GM23338 (cell line): ENCODE measurements at regions not wholly inside any gene's neighbourhood (a gene's known extent, or its start where the extent isn't known, plus 50 kb on each side); places are given as distances from the start of the nearest gene placed in this dataset.

Experiments used
- ATAC-seq: fragments of 200-7000 bp; cut with Tn5 transposase; 3 replicates; pipeline ENCODE4 v1.9.1; 2020
- DNase-seq: peaks from one replicate; pipeline ENCODE4 v3.0.0-alpha.2; 2015; ENCODE audit warnings: low spot score
- H2AFZ ChIP-seq: fragments of 200-600 bp; sonication (generic); 2 replicates; pipeline ENCODE4 v1.8.0; 2016; ENCODE audit warnings: antibody characterized with exemption, mild to moderate bottlenecking, moderate library complexity
- H3F3A ChIP-seq: fragments of 200-600 bp; sonication (generic); replicated peaks from 2 replicates; pipeline ENCODE4 v1.8.0; 2017; ENCODE audit warnings: antibody characterized with exemption, mixed run types, low read depth
- H3K27ac ChIP-seq: fragments of 200-600 bp; sonication (generic); 2 replicates; pipeline ENCODE4 v1.6.1; 2016; ENCODE audit warnings: low read depth
- H3K27me3 ChIP-seq: fragments of 200-600 bp; sonication (generic); 2 replicates; pipeline ENCODE4 v1.8.0; 2016; ENCODE audit warnings: mild to moderate bottlenecking, mixed run types, moderate library complexity; ENCODE audit not compliant: insufficient read depth
- H3K36me3 ChIP-seq: fragments of 200-600 bp; sonication (generic); 2 replicates; pipeline ENCODE4 v1.8.0; 2016; ENCODE audit warnings: mild to moderate bottlenecking; ENCODE audit not compliant: insufficient read depth
- H3K4me1 ChIP-seq: fragments of 200-600 bp; sonication (generic); 2 replicates; pipeline ENCODE4 v1.8.0; 2016; ENCODE audit warnings: mild to moderate bottlenecking, moderate library complexity; ENCODE audit not compliant: insufficient read depth
- H3K4me2 ChIP-seq: fragments of 200-600 bp; sonication (generic); 2 replicates; pipeline ENCODE4 v1.7.1; 2017; ENCODE audit warnings: mixed run types
- H3K4me3 ChIP-seq: fragments of 200-600 bp; sonication (generic); 2 replicates; pipeline ENCODE4 v1.6.1; 2016; ENCODE audit warnings: mixed run types
- H3K79me2 ChIP-seq: fragments of 200-600 bp; sonication (generic); replicated peaks from 2 replicates; pipeline ENCODE4 v1.8.0; 2017; ENCODE audit warnings: mild to moderate bottlenecking; ENCODE audit not compliant: insufficient read depth
- H3K9me2 ChIP-seq: fragments of 200-600 bp; sonication (generic); 2 replicates; pipeline ENCODE4 v1.8.0; 2017; ENCODE audit not compliant: insufficient read depth
- H4K20me1 ChIP-seq: fragments of 200-600 bp; sonication (generic); replicated peaks from 2 replicates; pipeline ENCODE4 v1.8.0; 2017; ENCODE audit warnings: mild to moderate bottlenecking; ENCODE audit not compliant: insufficient read depth
- H3K27ac Mint-ChIP-seq: 2 replicates; pipeline ENCODE4 v1.8.0; 2020; ENCODE audit warnings: inconsistent platforms, mild to moderate bottlenecking, moderate library complexity, mixed read lengths
- H3K27me3 Mint-ChIP-seq: 3 replicates; pipeline ENCODE4 v1.8.0; 2022; ENCODE audit warnings: low read depth, mild to moderate bottlenecking, moderate library complexity, mixed read lengths, inconsistent platforms; ENCODE audit not compliant: insufficient read depth, poor library complexity
- H3K36me3 Mint-ChIP-seq: 3 replicates; pipeline ENCODE4 v1.8.0; 2021; ENCODE audit warnings: low read depth, mild to moderate bottlenecking, inconsistent platforms, moderate library complexity, mixed read lengths
- H3K4me1 Mint-ChIP-seq: 3 replicates; pipeline ENCODE4 v1.8.0; 2020; ENCODE audit warnings: mild to moderate bottlenecking, inconsistent platforms, mixed read lengths
- H3K4me3 Mint-ChIP-seq: 3 replicates; pipeline ENCODE4 v1.8.0; 2021; ENCODE audit warnings: moderate library complexity, mild to moderate bottlenecking, inconsistent platforms, mixed read lengths
- H3K9me3 Mint-ChIP-seq: 3 replicates; pipeline ENCODE4 v1.8.0; 2020; ENCODE audit warnings: moderate library complexity, mild to moderate bottlenecking, inconsistent platforms, mixed read lengths
- CREB1 ChIP-seq: fragments of 250-450 bp; sonication (Bioruptor Pico); IDR thresholded peaks from 2 replicates; pipeline ENCODE4 v1.5.0; 2020; ENCODE audit warnings: low read depth, mild to moderate bottlenecking, moderate library complexity
- EZH2 ChIP-seq: fragments of 200-600 bp; sonication (generic); IDR thresholded peaks from one replicate; pipeline ENCODE4 v1.8.0; 2017; ENCODE audit warnings: antibody characterized with exemption, mild to moderate bottlenecking, low read depth; ENCODE audit not compliant: unreplicated experiment
- EZH2phosphoT487 ChIP-seq: fragments of 200-600 bp; sonication (generic); IDR thresholded peaks from one replicate; pipeline ENCODE4 v1.8.1; 2018; ENCODE audit warnings: antibody characterized with exemption; ENCODE audit not compliant: unreplicated experiment
- JUNB ChIP-seq: IDR thresholded peaks from one replicate; pipeline ENCODE4 v1.6.1; 2016; ENCODE audit warnings: antibody characterized with exemption; ENCODE audit not compliant: unreplicated experiment
- NANOG ChIP-seq: IDR thresholded peaks from 2 replicates; pipeline ENCODE4 v1.6.1; 2016; ENCODE audit warnings: antibody characterized with exemption, borderline replicate concordance
- POLR2AphosphoS5 ChIP-seq: IDR thresholded peaks from 2 replicates; pipeline ENCODE4 v1.6.1; 2016; ENCODE audit warnings: antibody characterized with exemption, low read depth
- STAT1 ChIP-seq: IDR thresholded peaks from one replicate; pipeline ENCODE4 v1.6.1; 2016; ENCODE audit warnings: antibody characterized with exemption; ENCODE audit not compliant: unreplicated experiment
- ZNF114 ChIP-seq: fragments of 250-450 bp; sonication (Bioruptor Pico); IDR thresholded peaks from 2 replicates; pipeline ENCODE4 v1.5.0; 2020; ENCODE audit warnings: mild to moderate bottlenecking, moderate library complexity
- ZNF331 ChIP-seq: fragments of 250-450 bp; sonication (Bioruptor Pico); IDR thresholded peaks from 2 replicates; pipeline ENCODE4 v1.5.0; 2020; ENCODE audit warnings: low read depth, mild to moderate bottlenecking, moderate library complexity
- TF ChIP-seq, protein P1 (sequence below), 2 experiments: fragments of 200-600 bp in 1 of 2; sonication (generic) in 1 of 2; conservative IDR thresholded peaks; 2 replicates each; pipeline versions ENCODE4 v1.5.1 to v1.6.1; 2016 to 2017; ENCODE audit warnings: antibody characterized with exemption in 2 of 2, low read depth in 2 of 2, mild to moderate bottlenecking in 2 of 2, moderate library complexity in 1 of 2
- TF ChIP-seq, protein P2 (sequence below): IDR thresholded peaks from one replicate; pipeline ENCODE4 v1.6.1; 2018; ENCODE audit warnings: antibody characterized with exemption; ENCODE audit not compliant: unreplicated experiment

DNA sequence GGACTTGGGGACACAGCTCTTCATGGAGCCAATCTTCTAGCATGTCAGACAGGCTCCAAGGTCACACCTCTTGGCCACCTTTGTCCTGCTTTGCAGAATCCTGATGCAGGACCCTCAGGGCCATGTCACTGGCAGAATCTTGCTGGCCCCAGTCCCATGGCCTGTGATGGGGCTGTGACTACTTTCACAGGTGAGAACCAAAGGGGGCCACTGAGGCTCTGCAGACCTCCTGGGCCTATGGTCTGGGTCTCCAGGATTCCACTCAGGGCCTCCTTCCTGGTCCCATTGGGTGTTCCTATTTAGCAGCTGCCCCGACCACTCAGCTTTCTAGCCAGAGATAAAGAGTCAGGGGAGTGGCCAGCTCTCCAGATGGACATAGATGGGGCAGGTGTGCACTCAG is 238.7 kb downstream of the MATN1 start (continued):
- no peak for TF ChIP-seq ZNF114 (CRISPR knock-in tag)
- TF ChIP-seq EZH2phosphoT487 = no peak
- TF ChIP-seq, protein P1, sequence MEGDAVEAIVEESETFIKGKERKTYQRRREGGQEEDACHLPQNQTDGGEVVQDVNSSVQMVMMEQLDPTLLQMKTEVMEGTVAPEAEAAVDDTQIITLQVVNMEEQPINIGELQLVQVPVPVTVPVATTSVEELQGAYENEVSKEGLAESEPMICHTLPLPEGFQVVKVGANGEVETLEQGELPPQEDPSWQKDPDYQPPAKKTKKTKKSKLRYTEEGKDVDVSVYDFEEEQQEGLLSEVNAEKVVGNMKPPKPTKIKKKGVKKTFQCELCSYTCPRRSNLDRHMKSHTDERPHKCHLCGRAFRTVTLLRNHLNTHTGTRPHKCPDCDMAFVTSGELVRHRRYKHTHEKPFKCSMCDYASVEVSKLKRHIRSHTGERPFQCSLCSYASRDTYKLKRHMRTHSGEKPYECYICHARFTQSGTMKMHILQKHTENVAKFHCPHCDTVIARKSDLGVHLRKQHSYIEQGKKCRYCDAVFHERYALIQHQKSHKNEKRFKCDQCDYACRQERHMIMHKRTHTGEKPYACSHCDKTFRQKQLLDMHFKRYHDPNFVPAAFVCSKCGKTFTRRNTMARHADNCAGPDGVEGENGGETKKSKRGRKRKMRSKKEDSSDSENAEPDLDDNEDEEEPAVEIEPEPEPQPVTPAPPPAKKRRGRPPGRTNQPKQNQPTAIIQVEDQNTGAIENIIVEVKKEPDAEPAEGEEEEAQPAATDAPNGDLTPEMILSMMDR (conservative IDR thresholded peaks at IDR 0.05; ENCODE audit: low read depth in 2 of 2) = no peak
- TF ChIP-seq, protein P2, sequence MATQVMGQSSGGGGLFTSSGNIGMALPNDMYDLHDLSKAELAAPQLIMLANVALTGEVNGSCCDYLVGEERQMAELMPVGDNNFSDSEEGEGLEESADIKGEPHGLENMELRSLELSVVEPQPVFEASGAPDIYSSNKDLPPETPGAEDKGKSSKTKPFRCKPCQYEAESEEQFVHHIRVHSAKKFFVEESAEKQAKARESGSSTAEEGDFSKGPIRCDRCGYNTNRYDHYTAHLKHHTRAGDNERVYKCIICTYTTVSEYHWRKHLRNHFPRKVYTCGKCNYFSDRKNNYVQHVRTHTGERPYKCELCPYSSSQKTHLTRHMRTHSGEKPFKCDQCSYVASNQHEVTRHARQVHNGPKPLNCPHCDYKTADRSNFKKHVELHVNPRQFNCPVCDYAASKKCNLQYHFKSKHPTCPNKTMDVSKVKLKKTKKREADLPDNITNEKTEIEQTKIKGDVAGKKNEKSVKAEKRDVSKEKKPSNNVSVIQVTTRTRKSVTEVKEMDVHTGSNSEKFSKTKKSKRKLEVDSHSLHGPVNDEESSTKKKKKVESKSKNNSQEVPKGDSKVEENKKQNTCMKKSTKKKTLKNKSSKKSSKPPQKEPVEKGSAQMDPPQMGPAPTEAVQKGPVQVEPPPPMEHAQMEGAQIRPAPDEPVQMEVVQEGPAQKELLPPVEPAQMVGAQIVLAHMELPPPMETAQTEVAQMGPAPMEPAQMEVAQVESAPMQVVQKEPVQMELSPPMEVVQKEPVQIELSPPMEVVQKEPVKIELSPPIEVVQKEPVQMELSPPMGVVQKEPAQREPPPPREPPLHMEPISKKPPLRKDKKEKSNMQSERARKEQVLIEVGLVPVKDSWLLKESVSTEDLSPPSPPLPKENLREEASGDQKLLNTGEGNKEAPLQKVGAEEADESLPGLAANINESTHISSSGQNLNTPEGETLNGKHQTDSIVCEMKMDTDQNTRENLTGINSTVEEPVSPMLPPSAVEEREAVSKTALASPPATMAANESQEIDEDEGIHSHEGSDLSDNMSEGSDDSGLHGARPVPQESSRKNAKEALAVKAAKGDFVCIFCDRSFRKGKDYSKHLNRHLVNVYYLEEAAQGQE = no peak
- TF ChIP-seq CREB1 (CRISPR knock-in tag) = no peak
- TF ChIP-seq EZH2 = no peak
- TF ChIP-seq STAT1 = no peak
- TF ChIP-seq ZNF331 (CRISPR knock-in tag) = no peak

DNA sequence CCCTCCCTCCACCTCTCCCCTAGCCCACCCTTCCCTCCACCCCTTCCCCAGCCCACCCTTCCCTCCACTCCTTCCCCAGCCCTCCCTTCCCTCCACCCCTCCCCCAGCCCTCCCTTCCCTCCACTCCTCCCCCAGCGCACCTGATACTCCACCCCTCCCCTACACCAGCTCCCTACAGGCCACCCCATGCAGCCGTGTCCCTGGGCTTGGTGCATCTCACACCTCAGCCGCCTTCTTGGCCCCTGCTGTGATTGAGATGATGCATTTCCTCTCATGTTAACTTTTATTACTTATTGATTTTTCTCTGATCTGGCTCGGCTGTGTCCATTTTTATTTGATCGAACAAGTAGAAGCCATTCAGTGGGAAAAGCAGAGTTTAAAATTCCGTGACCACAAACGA is 243.8 kb downstream of the MATN1 start:
- Histone ChIP-seq H3K79me2 (no peaks in the 10 kb centered on the region), H3K27me3 (no peaks in the 10 kb centered on the region), H2AFZ (no peak overlapping the region), H3K4me3 (no peak overlapping the region), H3K36me3 (no peaks in the 10 kb centered on the region), H4K20me1 (no peaks in the 10 kb centered on the region), H3K27ac (no peak overlapping the region), H3F3A (no peaks in the 10 kb centered on the region), H3K9me2 (no peaks in the 10 kb centered on the region), H3K4me1 (no peaks in the 10 kb centered on the region), H3K4me2 (no peak overlapping the region)
- Mint-ChIP-seq H3K27ac (no peak overlapping the region), H3K4me1 (no peaks in the 10 kb centered on the region; the same call in 2 of the 3 replicates), H3K36me3 (peaks cover 25% of the 10 kb centered on the region), H3K27me3 (peaks cover 11% of the 10 kb centered on the region), H3K4me3 (no peak overlapping the region; the same call in 2 of the 3 replicates), H3K9me3 (peaks cover 59% of the 10 kb centered on the region)
- DNase-seq (no peak), ATAC-seq (no peak)
- TF ChIP-seq POLR2AphosphoS5 (no peak), JUNB (no peak), ZNF114 (CRISPR knock-in tag) (no peak), STAT1 (no peak), CREB1 (CRISPR knock-in tag) (no peak), NANOG (no peak), ZNF331 (CRISPR knock-in tag) (no peak)
- TF ChIP-seq, protein P2 = no peak
- TF ChIP-seq, protein P1 (conservative IDR thresholded peaks at IDR 0.05; ENCODE audit: low read depth in 2 of 2) = no peak
